ENCODE measurements at regions not wholly inside any gene's neighbourhood (a gene's known extent, or its start where the extent isn't known, plus 50 kb on each side); places are given as distances from the start of the nearest gene placed in this dataset.
A peak's percentile ranks its signal among the peaks of the same experiment; 100 is the strongest.

DNA sequence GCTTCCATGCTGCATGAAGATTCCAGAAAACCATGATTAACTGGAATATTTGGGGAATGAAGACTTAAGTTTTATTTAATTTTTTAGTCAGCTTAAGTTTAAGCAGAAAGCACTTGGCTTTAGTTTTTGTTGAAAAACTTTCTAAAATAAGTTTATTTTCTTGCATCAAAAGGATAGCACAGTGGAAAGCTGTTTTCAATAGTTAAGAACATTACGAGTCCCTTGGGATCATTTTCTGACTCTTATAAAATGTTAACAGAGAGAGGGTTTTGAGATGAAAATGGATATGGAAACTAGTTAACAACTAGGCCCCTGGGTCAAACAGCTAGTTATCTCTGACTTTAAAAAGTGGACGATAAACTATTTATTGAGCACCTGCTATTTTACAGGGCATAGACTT is 181.9 kb upstream of the SLC38A2 start:
- no peak for FAIRE-seq
- Histone ChIP-seq H3K4me3 (no peak overlapping the region), H3K4me1 (peaks cover 71% of the 10 kb centered on the region), H3K27ac (peak overlapping the region; percentile 74 to 77), H3K9me3 (peaks cover 6% of the 10 kb centered on the region; the same call in 1 of the 3 replicates), H3K4me2 (no peak overlapping the region)
- CTCF ChIA-PET = interaction anchor here (1.0 kb wide), 1 partner anchor 30 kb away, joined by 4 read pairs; no protein-coding TSS in a partner anchor
- TF ChIP-seq ZFP36 (IDR thresholded peaks at IDR 0.05; ENCODE audit: borderline replicate concordance, partially characterized antibody) (no peak), HOXB5 (CRISPR knock-in tag; IDR thresholded peaks at IDR 0.05) (no peak), NFE2L2 (conservative IDR thresholded peaks at IDR 0.05; ENCODE audit: low read length) (no peak), EP300 (IDR thresholded peaks at IDR 0.05) (no peak), MAFK (IDR thresholded peaks at IDR 0.05; ENCODE audit: partially characterized antibody) (no peak), RNF2 (IDR thresholded peaks at IDR 0.05; ENCODE audit: borderline replicate concordance, low read depth) (no peak), ZC3H11A (IDR thresholded peaks at IDR 0.05) (no peak), NR3C1 (IDR thresholded peaks at IDR 0.05) (no peak), ZNF302 (CRISPR knock-in tag; IDR thresholded peaks at IDR 0.05) (no peak), NPAS2 (CRISPR knock-in tag; IDR thresholded peaks at IDR 0.05; ENCODE audit: borderline replicate concordance) (no peak), PHF8 (IDR thresholded peaks at IDR 0.05; ENCODE audit: borderline replicate concordance, low read depth) (no peak), EHMT2 (IDR thresholded peaks at IDR 0.05; ENCODE audit: low read depth) (no peak), HDAC2 (IDR thresholded peaks at IDR 0.05) (no peak), CHD2 (IDR thresholded peaks at IDR 0.05; ENCODE audit: low read length, partially characterized antibody) (no peak), ESRRA (IDR thresholded peaks at IDR 0.05; ENCODE audit: borderline replicate concordance, low read length) (no peak)
- TF ChIP-seq, protein P1, sequence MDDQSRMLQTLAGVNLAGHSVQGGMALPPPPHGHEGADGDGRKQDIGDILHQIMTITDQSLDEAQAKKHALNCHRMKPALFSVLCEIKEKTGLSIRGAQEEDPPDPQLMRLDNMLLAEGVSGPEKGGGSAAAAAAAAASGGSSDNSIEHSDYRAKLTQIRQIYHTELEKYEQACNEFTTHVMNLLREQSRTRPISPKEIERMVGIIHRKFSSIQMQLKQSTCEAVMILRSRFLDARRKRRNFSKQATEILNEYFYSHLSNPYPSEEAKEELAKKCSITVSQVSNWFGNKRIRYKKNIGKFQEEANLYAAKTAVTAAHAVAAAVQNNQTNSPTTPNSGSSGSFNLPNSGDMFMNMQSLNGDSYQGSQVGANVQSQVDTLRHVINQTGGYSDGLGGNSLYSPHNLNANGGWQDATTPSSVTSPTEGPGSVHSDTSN (IDR thresholded peaks at IDR 0.05) = no peak
- TF ChIP-seq, protein P2, sequence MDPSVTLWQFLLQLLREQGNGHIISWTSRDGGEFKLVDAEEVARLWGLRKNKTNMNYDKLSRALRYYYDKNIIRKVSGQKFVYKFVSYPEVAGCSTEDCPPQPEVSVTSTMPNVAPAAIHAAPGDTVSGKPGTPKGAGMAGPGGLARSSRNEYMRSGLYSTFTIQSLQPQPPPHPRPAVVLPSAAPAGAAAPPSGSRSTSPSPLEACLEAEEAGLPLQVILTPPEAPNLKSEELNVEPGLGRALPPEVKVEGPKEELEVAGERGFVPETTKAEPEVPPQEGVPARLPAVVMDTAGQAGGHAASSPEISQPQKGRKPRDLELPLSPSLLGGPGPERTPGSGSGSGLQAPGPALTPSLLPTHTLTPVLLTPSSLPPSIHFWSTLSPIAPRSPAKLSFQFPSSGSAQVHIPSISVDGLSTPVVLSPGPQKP (IDR thresholded peaks at IDR 0.05; ENCODE audit: low read depth, low read length) = no peak
- TF ChIP-seq, protein P3, sequence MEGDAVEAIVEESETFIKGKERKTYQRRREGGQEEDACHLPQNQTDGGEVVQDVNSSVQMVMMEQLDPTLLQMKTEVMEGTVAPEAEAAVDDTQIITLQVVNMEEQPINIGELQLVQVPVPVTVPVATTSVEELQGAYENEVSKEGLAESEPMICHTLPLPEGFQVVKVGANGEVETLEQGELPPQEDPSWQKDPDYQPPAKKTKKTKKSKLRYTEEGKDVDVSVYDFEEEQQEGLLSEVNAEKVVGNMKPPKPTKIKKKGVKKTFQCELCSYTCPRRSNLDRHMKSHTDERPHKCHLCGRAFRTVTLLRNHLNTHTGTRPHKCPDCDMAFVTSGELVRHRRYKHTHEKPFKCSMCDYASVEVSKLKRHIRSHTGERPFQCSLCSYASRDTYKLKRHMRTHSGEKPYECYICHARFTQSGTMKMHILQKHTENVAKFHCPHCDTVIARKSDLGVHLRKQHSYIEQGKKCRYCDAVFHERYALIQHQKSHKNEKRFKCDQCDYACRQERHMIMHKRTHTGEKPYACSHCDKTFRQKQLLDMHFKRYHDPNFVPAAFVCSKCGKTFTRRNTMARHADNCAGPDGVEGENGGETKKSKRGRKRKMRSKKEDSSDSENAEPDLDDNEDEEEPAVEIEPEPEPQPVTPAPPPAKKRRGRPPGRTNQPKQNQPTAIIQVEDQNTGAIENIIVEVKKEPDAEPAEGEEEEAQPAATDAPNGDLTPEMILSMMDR (IDR thresholded peaks at IDR 0.05) = no peak
- TF ChIP-seq, protein P4, sequence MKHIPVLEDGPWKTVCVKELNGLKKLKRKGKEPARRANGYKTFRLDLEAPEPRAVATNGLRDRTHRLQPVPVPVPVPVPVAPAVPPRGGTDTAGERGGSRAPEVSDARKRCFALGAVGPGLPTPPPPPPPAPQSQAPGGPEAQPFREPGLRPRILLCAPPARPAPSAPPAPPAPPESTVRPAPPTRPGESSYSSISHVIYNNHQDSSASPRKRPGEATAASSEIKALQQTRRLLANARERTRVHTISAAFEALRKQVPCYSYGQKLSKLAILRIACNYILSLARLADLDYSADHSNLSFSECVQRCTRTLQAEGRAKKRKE (CRISPR knock-in tag; IDR thresholded peaks at IDR 0.05; ENCODE audit: low read depth) = no peak
- POLR2A ChIA-PET = no interaction called here
- 90% methylated on average over 2 of the region's 2 CpGs for WGBS (ENCODE audit: missing lambda C conversion rate)
- DNase-seq (ENCODE audit: low read depth in 1 of 2, low spot score in 1 of 2) = no peak
- ATAC-seq = no peak

DNA sequence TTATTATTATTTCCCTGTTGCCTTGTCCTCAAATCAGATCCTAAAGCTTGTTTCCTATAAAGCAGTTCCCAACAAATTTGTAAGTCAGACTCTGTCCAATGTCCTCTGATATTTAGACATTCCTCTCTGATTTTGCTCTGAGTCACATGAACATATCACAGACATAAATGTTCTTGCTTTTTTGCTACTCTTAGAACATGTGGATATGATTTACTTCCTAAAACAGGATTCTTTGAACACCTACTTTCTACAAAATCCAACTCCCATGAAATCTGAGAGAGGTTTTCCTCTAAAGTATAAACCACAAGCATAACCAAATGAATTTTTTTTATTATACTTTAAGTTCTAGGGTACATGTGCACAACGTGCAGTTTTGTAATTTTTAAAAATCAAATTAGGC is 181.3 kb upstream of the SLC38A2 start:
- WGBS (ENCODE audit: missing lambda C conversion rate) = 83% methylated on average over 1 of the region's 1 CpG
- CTCF ChIA-PET = interaction anchor here (0.6 to 1.0 kb wide), 2 partner anchors 30 to 57 kb away, joined by 3 to 4 read pairs; no protein-coding TSS in a partner anchor
- H3K4me3 ChIP-seq = no peak overlapping the region
- H3K9me3 ChIP-seq = peaks cover 6% of the 10 kb centered on the region; the same call in 1 of the 3 replicates
- no peak for DNase-seq (ENCODE audit: low read depth in 1 of 2, low spot score in 1 of 2)
- ATAC-seq = no peak
- H3K4me1 ChIP-seq = peaks cover 74% of the 10 kb centered on the region
- peak overlapping the region; percentile 74 to 77 for H3K27ac ChIP-seq
- POLR2A ChIA-PET = interaction anchor here (0.9 to 1.0 kb wide), 2 partner anchors 30 to 182 kb away, joined by 3 to 4 read pairs; no protein-coding TSS in a partner anchor
- FAIRE-seq = no peak
- H3K4me2 ChIP-seq = peak overlapping the region; percentile 46
- TF ChIP-seq GATA3 (IDR thresholded peaks at IDR 0.05; ENCODE audit: borderline replicate concordance) (no peak), NFE2L2 (conservative IDR thresholded peaks at IDR 0.05; ENCODE audit: low read length) (no peak), JUN (IDR thresholded peaks at IDR 0.05) (no peak), CHD2 (IDR thresholded peaks at IDR 0.05; ENCODE audit: low read length, partially characterized antibody) (no peak), ZSCAN20 (CRISPR knock-in tag; IDR thresholded peaks at IDR 0.05) (no peak), HOXB13 (CRISPR knock-in tag; IDR thresholded peaks at IDR 0.05; ENCODE audit: low read depth) (no peak), EHF (CRISPR knock-in tag; IDR thresholded peaks at IDR 0.05) (no peak), JUNB (IDR thresholded peaks at IDR 0.05) (no peak), RFX5 (IDR thresholded peaks at IDR 0.05) (no peak), FOSL2 (IDR thresholded peaks at IDR 0.05) (no peak), FOSL2 (CRISPR knock-in tag; IDR thresholded peaks at IDR 0.05) (no peak), MAFK (IDR thresholded peaks at IDR 0.05; ENCODE audit: partially characterized antibody) (no peak)
- TF ChIP-seq, protein P5, sequence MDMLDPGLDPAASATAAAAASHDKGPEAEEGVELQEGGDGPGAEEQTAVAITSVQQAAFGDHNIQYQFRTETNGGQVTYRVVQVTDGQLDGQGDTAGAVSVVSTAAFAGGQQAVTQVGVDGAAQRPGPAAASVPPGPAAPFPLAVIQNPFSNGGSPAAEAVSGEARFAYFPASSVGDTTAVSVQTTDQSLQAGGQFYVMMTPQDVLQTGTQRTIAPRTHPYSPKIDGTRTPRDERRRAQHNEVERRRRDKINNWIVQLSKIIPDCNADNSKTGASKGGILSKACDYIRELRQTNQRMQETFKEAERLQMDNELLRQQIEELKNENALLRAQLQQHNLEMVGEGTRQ (IDR thresholded peaks at IDR 0.05) = no peak
- TF ChIP-seq, protein P6, sequence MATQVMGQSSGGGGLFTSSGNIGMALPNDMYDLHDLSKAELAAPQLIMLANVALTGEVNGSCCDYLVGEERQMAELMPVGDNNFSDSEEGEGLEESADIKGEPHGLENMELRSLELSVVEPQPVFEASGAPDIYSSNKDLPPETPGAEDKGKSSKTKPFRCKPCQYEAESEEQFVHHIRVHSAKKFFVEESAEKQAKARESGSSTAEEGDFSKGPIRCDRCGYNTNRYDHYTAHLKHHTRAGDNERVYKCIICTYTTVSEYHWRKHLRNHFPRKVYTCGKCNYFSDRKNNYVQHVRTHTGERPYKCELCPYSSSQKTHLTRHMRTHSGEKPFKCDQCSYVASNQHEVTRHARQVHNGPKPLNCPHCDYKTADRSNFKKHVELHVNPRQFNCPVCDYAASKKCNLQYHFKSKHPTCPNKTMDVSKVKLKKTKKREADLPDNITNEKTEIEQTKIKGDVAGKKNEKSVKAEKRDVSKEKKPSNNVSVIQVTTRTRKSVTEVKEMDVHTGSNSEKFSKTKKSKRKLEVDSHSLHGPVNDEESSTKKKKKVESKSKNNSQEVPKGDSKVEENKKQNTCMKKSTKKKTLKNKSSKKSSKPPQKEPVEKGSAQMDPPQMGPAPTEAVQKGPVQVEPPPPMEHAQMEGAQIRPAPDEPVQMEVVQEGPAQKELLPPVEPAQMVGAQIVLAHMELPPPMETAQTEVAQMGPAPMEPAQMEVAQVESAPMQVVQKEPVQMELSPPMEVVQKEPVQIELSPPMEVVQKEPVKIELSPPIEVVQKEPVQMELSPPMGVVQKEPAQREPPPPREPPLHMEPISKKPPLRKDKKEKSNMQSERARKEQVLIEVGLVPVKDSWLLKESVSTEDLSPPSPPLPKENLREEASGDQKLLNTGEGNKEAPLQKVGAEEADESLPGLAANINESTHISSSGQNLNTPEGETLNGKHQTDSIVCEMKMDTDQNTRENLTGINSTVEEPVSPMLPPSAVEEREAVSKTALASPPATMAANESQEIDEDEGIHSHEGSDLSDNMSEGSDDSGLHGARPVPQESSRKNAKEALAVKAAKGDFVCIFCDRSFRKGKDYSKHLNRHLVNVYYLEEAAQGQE (IDR thresholded peaks at IDR 0.05) = no peak

All from A549 (cell line).